Caco-2 (cell line): ENCODE measurements at regions not wholly inside any gene's neighbourhood (a gene's known extent, or its start where the extent isn't known, plus 50 kb on each side); places are given as distances from the start of the nearest gene placed in this dataset.

Experiments
- BruUV-seq: library from RNA; stranded (reverse); fragments of 400-500 nt; replicated peaks from 2 replicates; lab custom pipeline; 2021; lab: Mats Ljungman, UMichigan
- CTCF ChIA-PET: fragments of 300-600 bp; sonication (Branson Sonifier 250); formaldehyde crosslinking; loops from one replicate; lab custom pipeline; 2022; ENCODE audit warnings: antibody characterized with exemption; lab: Charles Lee
- POLR2A ChIA-PET: fragments of 300-600 bp; sonication (Branson Sonifier 250); formaldehyde crosslinking; loops from one replicate; lab custom pipeline; 2022; ENCODE audit warnings: antibody characterized with exemption; lab: Charles Lee
- DNase-seq, 2 experiments: peaks; one replicate each; pipeline versions ENCODE4 v3.0.0 to v3.0.0-alpha.2; 2020 to 2022
- H3K27me3 ChIP-seq: replicated peaks from 2 replicates; pipeline ENCODE4 v1.6.0; 2011; ENCODE audit warnings: low read length; ENCODE audit not compliant: control insufficient read depth, insufficient read depth
- H3K36me3 ChIP-seq: 2 replicates; pipeline ENCODE4 v1.5.1; 2011; ENCODE audit warnings: low read length; ENCODE audit not compliant: control insufficient read depth, insufficient read depth
- H3K4me1 ChIP-seq: fragments of 250-450 bp; sonication (Bioruptor Pico); 2 replicates; pipeline ENCODE4 v1.5.1; 2020; ENCODE audit warnings: mild to moderate bottlenecking
- H3K4me3 ChIP-seq: 2 replicates; pipeline ENCODE4 v1.5.1; 2011; ENCODE audit warnings: low read depth, mild to moderate bottlenecking, control low read depth, low read length
- H3K9me3 ChIP-seq: fragments of 250-450 bp; sonication (Bioruptor Pico); 2 replicates; pipeline ENCODE4 v1.5.1; 2020; ENCODE audit warnings: mild to moderate bottlenecking, moderate library complexity
- H3K27ac Mint-ChIP-seq: one replicate; pipeline ENCODE4 v1.8.0; 2022; ENCODE audit warnings: mixed read lengths; ENCODE audit not compliant: unreplicated experiment
- H3K27me3 Mint-ChIP-seq: one replicate; pipeline ENCODE4 v1.8.0; 2022; ENCODE audit warnings: mixed read lengths; ENCODE audit not compliant: insufficient read depth, unreplicated experiment
- H3K36me3 Mint-ChIP-seq: one replicate; pipeline ENCODE4 v1.8.0; 2022; ENCODE audit warnings: mild to moderate bottlenecking, mixed read lengths; ENCODE audit not compliant: insufficient read depth, unreplicated experiment
- H3K4me1 Mint-ChIP-seq: one replicate; pipeline ENCODE4 v1.8.0; 2022; ENCODE audit warnings: low read depth, mixed read lengths; ENCODE audit not compliant: unreplicated experiment
- H3K4me3 Mint-ChIP-seq: one replicate; pipeline ENCODE4 v1.8.0; 2022; ENCODE audit warnings: mild to moderate bottlenecking, moderate library complexity, mixed read lengths; ENCODE audit not compliant: unreplicated experiment
- H3K9me3 Mint-ChIP-seq: one replicate; pipeline ENCODE4 v1.8.0; 2022; ENCODE audit warnings: mixed read lengths; ENCODE audit not compliant: unreplicated experiment
- intact Hi-C: fragments of 100-400 bp; cut with micrococcal nuclease; formaldehyde crosslinking; loops from one replicate; pipeline ENCODE4 v1.10.0; 2022; ENCODE audit not compliant: unreplicated experiment
- TF ChIP-seq, protein P1 (sequence below), 2 experiments: fragments of 200-600 bp in 1 of 2; IDR thresholded peaks; 1 replicate in 1 of 2; 2 replicates in 1 of 2; pipeline versions ENCODE4 v1.5.1 to v1.8.0; 2011 to 2022; ENCODE audit warnings: antibody characterized with exemption in 1 of 2, control low read depth in 1 of 2, inconsistent platforms in 1 of 2, low read depth in 1 of 2, low read length in 1 of 2, mild to moderate bottlenecking in 1 of 2, moderate library complexity in 1 of 2; ENCODE audit not compliant: insufficient read depth in 1 of 2, severe bottlenecking in 1 of 2, unreplicated experiment in 1 of 2

DNA sequence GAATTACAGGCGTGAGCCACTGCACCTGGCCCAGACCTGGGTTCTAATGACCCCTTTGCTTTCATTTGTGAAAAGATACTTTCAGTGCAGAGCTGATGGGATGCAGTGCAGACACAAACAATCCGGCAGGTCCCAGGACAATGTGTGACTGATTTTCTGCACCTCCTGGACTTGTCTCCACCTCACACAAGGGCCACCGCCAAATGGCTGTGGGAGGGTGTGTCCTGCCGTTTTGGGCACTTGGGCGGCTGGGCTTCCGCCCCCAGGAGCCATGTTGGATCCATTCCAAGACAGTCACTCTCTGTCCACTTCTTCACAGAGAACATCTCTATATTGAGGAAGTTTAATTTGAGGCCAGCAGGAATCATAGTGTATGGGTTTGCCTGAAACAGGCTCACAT lies 112.3 kb upstream of the ZNF507 start:
- Histone ChIP-seq H3K4me3 (no peak overlapping the region), H3K27me3 (no peaks in the 10 kb centered on the region), H3K36me3 (no peaks in the 10 kb centered on the region), H3K9me3 (no peaks in the 10 kb centered on the region), H3K4me1 (no peaks in the 10 kb centered on the region)
- intact Hi-C loops: no loop called here
- Mint-ChIP-seq H3K9me3 (no peaks in the 10 kb centered on the region), H3K36me3 (no peaks in the 10 kb centered on the region), H3K27ac (no peak overlapping the region), H3K4me1 (no peaks in the 10 kb centered on the region), H3K27me3 (peaks cover 32% of the 10 kb centered on the region), H3K4me3 (no peak overlapping the region)
- POLR2A ChIA-PET: no interaction called here
- no peak for DNase-seq
- BruUV-seq: no TSS peak
- CTCF ChIA-PET: no interaction called here
- TF ChIP-seq, protein P1, sequence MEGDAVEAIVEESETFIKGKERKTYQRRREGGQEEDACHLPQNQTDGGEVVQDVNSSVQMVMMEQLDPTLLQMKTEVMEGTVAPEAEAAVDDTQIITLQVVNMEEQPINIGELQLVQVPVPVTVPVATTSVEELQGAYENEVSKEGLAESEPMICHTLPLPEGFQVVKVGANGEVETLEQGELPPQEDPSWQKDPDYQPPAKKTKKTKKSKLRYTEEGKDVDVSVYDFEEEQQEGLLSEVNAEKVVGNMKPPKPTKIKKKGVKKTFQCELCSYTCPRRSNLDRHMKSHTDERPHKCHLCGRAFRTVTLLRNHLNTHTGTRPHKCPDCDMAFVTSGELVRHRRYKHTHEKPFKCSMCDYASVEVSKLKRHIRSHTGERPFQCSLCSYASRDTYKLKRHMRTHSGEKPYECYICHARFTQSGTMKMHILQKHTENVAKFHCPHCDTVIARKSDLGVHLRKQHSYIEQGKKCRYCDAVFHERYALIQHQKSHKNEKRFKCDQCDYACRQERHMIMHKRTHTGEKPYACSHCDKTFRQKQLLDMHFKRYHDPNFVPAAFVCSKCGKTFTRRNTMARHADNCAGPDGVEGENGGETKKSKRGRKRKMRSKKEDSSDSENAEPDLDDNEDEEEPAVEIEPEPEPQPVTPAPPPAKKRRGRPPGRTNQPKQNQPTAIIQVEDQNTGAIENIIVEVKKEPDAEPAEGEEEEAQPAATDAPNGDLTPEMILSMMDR (IDR thresholded peaks at IDR 0.05; ENCODE audit: insufficient read depth in 1 of 2, low read depth in 1 of 2, low read length in 1 of 2, severe bottlenecking in 1 of 2, unreplicated experiment in 1 of 2): no peak

DNA sequence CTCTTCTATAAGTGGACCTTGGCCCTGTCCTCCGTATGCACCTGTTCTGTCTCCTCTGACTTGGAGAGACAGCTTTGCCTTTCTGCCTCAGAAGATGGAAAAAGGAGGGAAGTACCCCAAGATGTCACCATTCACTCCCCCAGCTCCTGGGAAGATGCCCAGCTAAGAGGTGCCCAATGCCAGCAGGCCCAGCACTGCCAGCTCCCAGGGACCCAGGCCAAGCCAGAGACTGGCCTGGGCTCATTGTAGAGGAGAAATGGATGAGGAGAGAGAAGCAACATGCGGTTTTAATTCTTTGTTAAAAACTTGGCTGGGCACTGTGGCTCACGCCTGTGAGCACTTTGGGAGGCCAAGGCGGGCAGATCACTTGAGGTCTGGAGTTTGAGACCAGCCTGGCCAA lies 111.5 kb upstream of the ZNF507 start:
- Histone ChIP-seq H3K36me3 (no peaks in the 10 kb centered on the region), H3K9me3 (no peaks in the 10 kb centered on the region), H3K4me3 (no peak overlapping the region), H3K27me3 (no peaks in the 10 kb centered on the region), H3K4me1 (no peaks in the 10 kb centered on the region)
- Mint-ChIP-seq H3K4me1 (no peaks in the 10 kb centered on the region), H3K4me3 (no peak overlapping the region), H3K27ac (no peak overlapping the region), H3K27me3 (peaks cover 32% of the 10 kb centered on the region), H3K36me3 (no peaks in the 10 kb centered on the region), H3K9me3 (no peaks in the 10 kb centered on the region)
- TF ChIP-seq, protein P1 (IDR thresholded peaks at IDR 0.05; ENCODE audit: insufficient read depth in 1 of 2, low read depth in 1 of 2, low read length in 1 of 2, severe bottlenecking in 1 of 2, unreplicated experiment in 1 of 2): no peak
- no TSS peak for BruUV-seq
- CTCF ChIA-PET: no interaction called here
- intact Hi-C loops: no loop called here
- DNase-seq: no peak
- POLR2A ChIA-PET: no interaction called here

DNA sequence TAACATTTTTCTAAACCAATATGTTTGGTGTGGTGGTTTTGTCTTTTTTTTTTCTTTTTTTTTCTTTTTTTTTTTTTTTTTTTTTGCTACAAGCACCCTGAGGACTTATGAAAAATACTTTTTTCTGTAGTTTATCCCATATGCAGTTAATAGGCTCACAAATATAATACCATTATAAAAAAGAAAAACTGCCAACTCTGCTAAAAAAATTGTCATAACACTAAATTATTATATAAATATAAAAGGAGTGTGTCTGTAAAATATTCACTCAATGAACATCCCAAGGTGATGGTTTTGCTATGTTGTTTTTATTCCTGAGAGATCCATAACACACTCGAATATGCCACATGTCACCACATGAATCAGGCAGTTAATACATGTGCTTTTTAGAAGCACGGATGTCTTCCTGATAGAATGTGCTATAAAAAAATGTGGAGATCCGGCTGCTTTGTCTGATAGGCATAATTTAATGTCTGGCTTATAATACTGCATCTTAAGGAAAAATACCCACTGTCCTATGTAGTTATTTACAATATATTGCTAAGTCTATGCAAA lies 110.7 kb upstream of the ZNF507 start:
- no peaks in the 10 kb centered on the region for H3K27me3 ChIP-seq
- intact Hi-C loops: no loop called here
- CTCF ChIA-PET: no interaction called here
- no peaks in the 10 kb centered on the region for H3K4me1 Mint-ChIP-seq
- H3K4me3 Mint-ChIP-seq: no peak overlapping the region
- no peaks in the 10 kb centered on the region for H3K4me1 ChIP-seq
- no peaks in the 10 kb centered on the region for H3K9me3 ChIP-seq
- H3K27ac Mint-ChIP-seq: no peak overlapping the region
- no TSS peak for BruUV-seq
- H3K4me3 ChIP-seq: no peak overlapping the region
- H3K9me3 Mint-ChIP-seq: no peaks in the 10 kb centered on the region
- H3K36me3 ChIP-seq: no peaks in the 10 kb centered on the region
- TF ChIP-seq, protein P1 (IDR thresholded peaks at IDR 0.05; ENCODE audit: insufficient read depth in 1 of 2, low read depth in 1 of 2, low read length in 1 of 2, severe bottlenecking in 1 of 2, unreplicated experiment in 1 of 2): no peak
- H3K27me3 Mint-ChIP-seq: peaks cover 28% of the 10 kb centered on the region
- no peaks in the 10 kb centered on the region for H3K36me3 Mint-ChIP-seq
- DNase-seq: no peak
- POLR2A ChIA-PET: no interaction called here
